Heart left ventricle (tissue), 16 donors: ENCODE measurements at regions not wholly inside any gene's neighbourhood (a gene's known extent, or its start where the extent isn't known, plus 50 kb on each side); places are given as distances from the start of the nearest gene placed in this dataset.

Experiments used
- ATAC-seq, 4 donors: fragments of 200-7000 bp; cut with Tn5 transposase; one replicate each; pipeline ENCODE4 v1.9.1; 2020 to 2022; ENCODE audit warnings: moderate library complexity in 4 of 4, mild to moderate bottlenecking in 3 of 4, moderate number of reproducible peaks in 1 of 4
- DNase-seq, 5 donors: peaks; one replicate each; pipeline ENCODE4 v3.0.0-alpha.2; 2020
- H3K27ac ChIP-seq, 12 donors: fragments of 200-600 bp; sonication (generic) in 4 of 12; one replicate each; pipeline versions ENCODE4 v1.5.0 to v1.8.0; 2016 to 2022; ENCODE audit warnings: mild to moderate bottlenecking in 2 of 12
- H3K27me3 ChIP-seq, 9 donors: fragments of 200-600 bp; sonication (generic) in 2 of 9; one replicate each; pipeline versions ENCODE4 v1.5.1 to v1.8.0; 2016 to 2022; ENCODE audit warnings: mild to moderate bottlenecking in 3 of 9
- H3K36me3 ChIP-seq, 9 donors: fragments of 200-600 bp; sonication (generic) in 2 of 9; one replicate each; pipeline versions ENCODE4 v1.5.0 to v1.8.0; 2018 to 2022; ENCODE audit warnings: mild to moderate bottlenecking in 2 of 9
- H3K4me1 ChIP-seq, 12 donors: fragments of 200-600 bp; sonication (generic) in 4 of 12; one replicate each; pipeline versions ENCODE4 v1.5.0 to v1.8.0; 2016 to 2022; ENCODE audit warnings: mild to moderate bottlenecking in 3 of 12
- H3K4me3 ChIP-seq, 12 donors: fragments of 200-600 bp; sonication (generic) in 4 of 12; one replicate each; pipeline versions ENCODE4 v1.5.0 to v1.8.0; 2017 to 2022; ENCODE audit warnings: mild to moderate bottlenecking in 9 of 12, moderate library complexity in 4 of 12
- H3K9me3 ChIP-seq, 12 donors: fragments of 200-600 bp; sonication (generic) in 4 of 12; one replicate each; pipeline versions ENCODE4 v1.5.0 to v1.8.0; 2016 to 2022; ENCODE audit warnings: mild to moderate bottlenecking in 1 of 12
- POLR2A ChIP-seq, 2 donors: fragments of 450-650 bp; IDR thresholded peaks; one replicate each; pipeline ENCODE4 v1.6.1; 2017; ENCODE audit warnings: antibody characterized with exemption in 2 of 2, mild to moderate bottlenecking in 2 of 2, moderate library complexity in 2 of 2
- WGBS, 4 donors: extraction: QIAGEN DNeasy Blood & Tissue Kit in 2 of 4; methylation state at CpG; one replicate each; pipeline versions ENCODE4 v1.1.5 to v1.1.7; 2013 to 2018; 5-methylcytosine and 5-hydroxymethylcytosine counted together
- intact Hi-C, 10 donors: fragments of 100-400 bp; cut with DNase I; formaldehyde crosslinking; loops; one replicate each; pipeline versions ENCODE4 v1.11.1 to v1.14.2; 2022
- TF ChIP-seq, protein P1 (sequence below), 12 donors: fragments of 200-600 bp; sonication (generic) in 4 of 12; IDR thresholded peaks; one replicate each; pipeline versions ENCODE4 v1.5.0 to v1.8.0; 2018 to 2022; ENCODE audit warnings: antibody characterized with exemption in 12 of 12, mild to moderate bottlenecking in 5 of 12
- donor health status: ischemic (EF 13 %, LVEDD 7.1; RV severe dilation, severe dysfunction).
- donor health status: healthy with polysubstance abuse.
- donor health status: DM: no; HTN: yes; CAD: no.
- donor health status: DM: no; HTN: no; CAD: no.
- donor health status: ischemic (EF 25% LVEDD 6.9; RV normal size, moderate dysfunction).
- donor health status: ischemic (EF 25% LVEDD 5.7; RV mildly dilated, moderate dysfunction).
- donor health status: healthy.
- donor health status: DM: yes; HTN: yes; CAD: no.
- donor health status: ischemic (EF 35%, LVEDD 5.7; RV mildly dilated, moderate dysfunction).
- donor health status: nonischemic (EF 11% LVEDD 7.7; RV severe dilation, severe dysfunction).
- donor health status: DM: yes; HTN: yes; CAD: no.
- donor health status: PGD.
- donor health status: ischemic (EF 29% LVEDD 5.4; RV normal size, mild dysfunction).
- donor health status: nonischemic (EF 23%, LVEDD 6.1; RV moderate dilation, normal function).

DNA sequence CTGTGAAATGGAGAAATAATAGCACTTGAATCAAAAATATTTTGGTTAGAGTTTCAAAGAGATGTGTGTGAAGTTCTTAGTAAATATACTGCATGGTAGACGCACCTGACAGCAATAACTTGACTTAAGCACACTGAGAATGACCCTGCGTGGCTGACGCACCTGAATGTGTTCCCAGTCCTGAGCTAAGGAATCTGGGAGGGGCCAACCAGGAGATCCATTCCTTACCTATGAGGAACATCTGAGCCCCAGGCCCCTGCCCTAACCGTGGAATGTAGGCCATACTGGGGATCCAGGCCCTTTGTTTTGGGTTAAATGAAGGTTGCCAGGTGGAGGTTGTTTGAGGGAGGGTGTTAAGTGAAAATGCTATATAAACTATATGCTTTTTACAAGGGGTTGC lies 284.4 kb downstream of the RBM43 start:
- intact Hi-C loops: no loop called here
- Histone ChIP-seq H3K27ac (no peak overlapping the region), H3K36me3 (no peaks in the 10 kb centered on the region), H3K9me3 (no peaks in the 10 kb centered on the region), H3K4me3 (no peak overlapping the region), H3K4me1 (no peaks in the 10 kb centered on the region), H3K27me3 (no peaks in the 10 kb centered on the region)
- WGBS, 4 donors: 87 to 99% (median 90%) methylated on average over 4 of the region's 4 CpGs
- no peak for ATAC-seq
- TF ChIP-seq POLR2A (IDR thresholded peaks at IDR 0.05): no peak
- TF ChIP-seq, protein P1, sequence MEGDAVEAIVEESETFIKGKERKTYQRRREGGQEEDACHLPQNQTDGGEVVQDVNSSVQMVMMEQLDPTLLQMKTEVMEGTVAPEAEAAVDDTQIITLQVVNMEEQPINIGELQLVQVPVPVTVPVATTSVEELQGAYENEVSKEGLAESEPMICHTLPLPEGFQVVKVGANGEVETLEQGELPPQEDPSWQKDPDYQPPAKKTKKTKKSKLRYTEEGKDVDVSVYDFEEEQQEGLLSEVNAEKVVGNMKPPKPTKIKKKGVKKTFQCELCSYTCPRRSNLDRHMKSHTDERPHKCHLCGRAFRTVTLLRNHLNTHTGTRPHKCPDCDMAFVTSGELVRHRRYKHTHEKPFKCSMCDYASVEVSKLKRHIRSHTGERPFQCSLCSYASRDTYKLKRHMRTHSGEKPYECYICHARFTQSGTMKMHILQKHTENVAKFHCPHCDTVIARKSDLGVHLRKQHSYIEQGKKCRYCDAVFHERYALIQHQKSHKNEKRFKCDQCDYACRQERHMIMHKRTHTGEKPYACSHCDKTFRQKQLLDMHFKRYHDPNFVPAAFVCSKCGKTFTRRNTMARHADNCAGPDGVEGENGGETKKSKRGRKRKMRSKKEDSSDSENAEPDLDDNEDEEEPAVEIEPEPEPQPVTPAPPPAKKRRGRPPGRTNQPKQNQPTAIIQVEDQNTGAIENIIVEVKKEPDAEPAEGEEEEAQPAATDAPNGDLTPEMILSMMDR (IDR thresholded peaks at IDR 0.05): no peak
- no peak for DNase-seq

DNA sequence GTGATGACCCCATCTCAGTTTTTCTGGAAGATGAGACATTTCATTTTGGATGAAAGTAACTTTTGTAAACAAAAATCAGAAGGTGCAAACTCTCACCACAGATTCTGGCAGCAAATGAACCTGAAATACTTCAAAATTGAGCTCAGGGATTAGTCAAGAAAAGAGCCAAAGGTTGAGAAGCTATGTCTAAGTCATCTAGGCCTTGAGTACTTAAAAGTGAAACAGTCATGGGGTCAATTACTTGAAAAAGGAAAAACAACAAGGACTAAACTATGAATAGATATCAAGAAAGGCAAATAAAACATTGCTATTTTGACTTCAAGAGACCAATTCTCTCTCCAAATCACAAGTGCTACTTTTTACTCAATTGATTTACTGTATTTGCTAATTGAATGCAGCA lies 285.1 kb downstream of the RBM43 start:
- Histone ChIP-seq H3K9me3 (no peaks in the 10 kb centered on the region), H3K27ac (no peak overlapping the region), H3K4me3 (no peak overlapping the region), H3K27me3 (no peaks in the 10 kb centered on the region), H3K4me1 (no peaks in the 10 kb centered on the region), H3K36me3 (no peaks in the 10 kb centered on the region)
- no peak for TF ChIP-seq POLR2A (IDR thresholded peaks at IDR 0.05)
- TF ChIP-seq, protein P1 (IDR thresholded peaks at IDR 0.05): no peak
- ATAC-seq (no peak), DNase-seq (no peak)
- intact Hi-C loops: no loop called here

DNA sequence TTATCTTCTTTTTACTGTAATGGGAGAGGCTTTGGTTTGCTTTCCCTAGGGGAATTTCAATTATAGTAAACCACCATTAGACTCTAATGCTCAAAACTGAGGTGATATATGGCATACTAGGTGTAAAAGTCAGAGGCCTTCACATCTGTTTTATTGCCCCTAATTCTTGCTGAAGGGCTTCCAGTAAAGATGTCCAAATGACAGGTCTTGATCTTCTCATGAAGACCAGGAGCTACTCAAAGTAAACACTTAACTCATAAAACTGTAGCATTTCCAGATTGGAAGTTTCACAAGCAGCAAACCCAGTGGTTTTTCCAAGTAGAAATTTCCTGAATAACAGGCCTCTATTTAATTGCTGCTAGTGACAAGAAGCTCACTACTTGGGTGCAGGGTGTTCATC lies 286.8 kb downstream of the RBM43 start:
- H3K4me3 ChIP-seq: no peak overlapping the region
- ATAC-seq (no peak), DNase-seq (no peak)
- TF ChIP-seq, protein P1 (IDR thresholded peaks at IDR 0.05): no peak
- TF ChIP-seq POLR2A (IDR thresholded peaks at IDR 0.05): no peak
- no peaks in the 10 kb centered on the region for H3K27me3 ChIP-seq
- H3K36me3 ChIP-seq: no peaks in the 10 kb centered on the region
- no peak overlapping the region for H3K27ac ChIP-seq
- intact Hi-C loops: no loop called here
- no peaks in the 10 kb centered on the region for H3K9me3 ChIP-seq
- H3K4me1 ChIP-seq: no peaks in the 10 kb centered on the region

DNA sequence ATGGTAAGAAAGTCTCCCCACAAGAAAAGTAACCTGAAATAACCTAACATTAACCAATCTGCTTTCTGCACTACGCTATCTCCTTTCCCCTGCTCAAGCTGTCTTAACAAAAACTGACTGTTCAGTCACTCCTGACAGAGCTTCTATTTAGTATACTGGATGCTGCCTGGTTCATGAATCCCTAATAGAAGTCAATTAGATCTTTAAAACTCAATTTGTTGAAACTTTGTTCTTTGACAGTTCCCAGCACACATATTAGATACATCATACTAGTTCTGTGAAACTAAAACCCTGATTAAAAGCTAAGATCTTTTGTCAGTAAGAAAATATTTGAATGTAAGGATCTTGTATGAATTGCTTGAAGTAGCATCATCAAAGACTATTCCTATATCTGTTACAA lies 287.4 kb downstream of the RBM43 start:
- Histone ChIP-seq H3K36me3 (no peaks in the 10 kb centered on the region), H3K4me1 (no peaks in the 10 kb centered on the region), H3K27ac (no peak overlapping the region), H3K27me3 (no peaks in the 10 kb centered on the region), H3K9me3 (no peaks in the 10 kb centered on the region), H3K4me3 (no peak overlapping the region)
- WGBS, 4 donors: 73 to 94% (median 85%) methylated on average over 1 of the region's 1 CpG
- DNase-seq (no peak), ATAC-seq (no peak)
- TF ChIP-seq, protein P1 (IDR thresholded peaks at IDR 0.05): no peak
- no peak for TF ChIP-seq POLR2A (IDR thresholded peaks at IDR 0.05)
- intact Hi-C loops: no loop called here
